ENCODE measurements at regions not wholly inside any gene's neighbourhood (a gene's known extent, or its start where the extent isn't known, plus 50 kb on each side); places are given as distances from the start of the nearest gene placed in this dataset.
A peak's percentile ranks its signal among the peaks of the same experiment; 100 is the strongest.
"Not testable (repeated sequence)": the region's sequence is repeated elsewhere in the genome, so short reads cannot be mapped to it uniquely, and the experiment has no call there.

DNA sequence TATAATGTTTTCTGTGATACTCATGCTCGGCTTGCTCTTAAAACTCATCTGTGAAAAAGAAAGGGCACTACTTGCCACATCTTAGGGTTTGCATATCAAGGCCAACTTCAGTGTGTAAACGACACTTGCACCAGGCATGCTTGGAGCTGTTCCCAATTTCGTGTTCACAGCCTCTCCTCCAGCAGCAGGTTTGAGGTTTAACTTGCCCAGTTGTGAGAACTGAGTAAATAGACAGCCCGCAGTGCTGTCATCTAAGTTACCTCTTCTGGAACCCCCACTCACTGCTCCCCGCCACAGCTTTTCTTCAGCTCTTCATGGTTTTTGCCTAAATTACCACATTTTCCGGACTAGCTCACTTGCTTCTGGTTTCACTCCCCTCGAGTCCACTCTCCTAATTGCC is 595.4 kb downstream of the TTLL7 start:
- H3K27ac ChIP-seq (ENCODE audit: low read length); H3K4me1 ChIP-seq (ENCODE audit: control insufficient read depth, insufficient read depth, low read length); DNase-seq; H3K4me3 ChIP-seq (ENCODE audit: low read length); H3K27me3 ChIP-seq (ENCODE audit: control insufficient read depth, insufficient read depth, low read length); H3K9me3 ChIP-seq (ENCODE audit: control insufficient read depth, low read depth, low read length); H3K36me3 ChIP-seq (ENCODE audit: control insufficient read depth, insufficient read depth, low read length): not testable (repeated sequence)
- WGBS (ENCODE audit: insufficient coverage, low lambda C conversion rate), result no CpG with 5 or more reads among the region's 7 CpGs

GRCh38 chr1:83401146-83401545 is 597.8 kb downstream of the TTLL7 start:
- H3K27me3 ChIP-seq (ENCODE audit: control insufficient read depth, insufficient read depth, low read length); DNase-seq; H3K4me3 ChIP-seq (ENCODE audit: low read length); H3K36me3 ChIP-seq (ENCODE audit: control insufficient read depth, insufficient read depth, low read length); H3K27ac ChIP-seq (ENCODE audit: low read length); H3K9me3 ChIP-seq (ENCODE audit: control insufficient read depth, low read depth, low read length); H3K4me1 ChIP-seq (ENCODE audit: control insufficient read depth, insufficient read depth, low read length): not testable (repeated sequence)
- WGBS (ENCODE audit: insufficient coverage, low lambda C conversion rate), result no CpG with 5 or more reads among the region's 1 CpG

GRCh38 chr1:83400173-83400572 is 598.8 kb downstream of the TTLL7 start:
- H3K4me1 ChIP-seq (ENCODE audit: control insufficient read depth, insufficient read depth, low read length); H3K9me3 ChIP-seq (ENCODE audit: control insufficient read depth, low read depth, low read length); DNase-seq; H3K36me3 ChIP-seq (ENCODE audit: control insufficient read depth, insufficient read depth, low read length); H3K4me3 ChIP-seq (ENCODE audit: low read length); H3K27me3 ChIP-seq (ENCODE audit: control insufficient read depth, insufficient read depth, low read length); H3K27ac ChIP-seq (ENCODE audit: low read length): not testable (repeated sequence)

DNA sequence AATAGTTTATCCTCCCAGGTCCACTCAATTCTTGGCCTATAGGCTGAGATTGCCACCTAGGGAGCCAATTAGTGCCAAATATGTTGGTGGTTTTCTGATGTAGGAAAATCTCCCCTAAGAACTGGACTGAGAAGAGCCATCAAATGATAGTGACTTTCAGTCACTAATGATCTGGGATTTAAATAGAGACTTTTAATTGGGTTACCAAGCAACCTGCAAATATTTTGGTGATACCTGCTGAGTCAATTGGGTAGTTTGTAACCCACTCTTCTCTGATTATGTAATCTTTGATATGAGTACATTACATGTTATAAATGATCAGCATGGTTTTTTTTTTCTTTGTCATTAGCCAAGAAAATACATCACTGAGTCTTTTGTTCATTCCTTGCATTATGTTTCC is 600.8 kb downstream of the TTLL7 start:
- H3K4me1 ChIP-seq (ENCODE audit: control insufficient read depth, insufficient read depth, low read length); H3K36me3 ChIP-seq (ENCODE audit: control insufficient read depth, insufficient read depth, low read length); H3K27ac ChIP-seq (ENCODE audit: low read length); DNase-seq; H3K9me3 ChIP-seq (ENCODE audit: control insufficient read depth, low read depth, low read length); H3K27me3 ChIP-seq (ENCODE audit: control insufficient read depth, insufficient read depth, low read length); H3K4me3 ChIP-seq (ENCODE audit: low read length): not testable (repeated sequence)

- not testable (repeated sequence) for H3K4me3 ChIP-seq (ENCODE audit: low read length)
- no CpG with 5 or more reads among the region's 5 CpGs for WGBS (ENCODE audit: insufficient coverage, low lambda C conversion rate)
Measured at GRCh38 chr1:83395130-83395529, 603.8 kb downstream of the TTLL7 start.

DNA sequence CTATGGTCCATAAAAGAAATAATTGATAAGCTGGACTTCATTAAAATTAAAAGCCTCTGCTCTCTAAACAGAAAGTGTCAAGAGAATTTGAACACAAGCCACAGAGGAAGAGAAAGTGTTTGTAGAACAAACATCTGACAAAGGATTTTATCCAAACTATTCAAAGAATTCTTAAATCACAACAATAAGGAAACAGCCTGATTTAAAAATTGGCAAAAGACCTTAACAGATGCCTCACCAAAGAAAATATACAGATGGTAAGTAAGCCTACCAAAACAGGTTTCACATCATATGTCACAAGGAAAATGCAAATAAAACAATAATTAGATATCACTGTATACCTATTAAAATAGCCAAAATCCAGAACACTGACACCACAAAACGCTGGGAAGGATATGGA is 612.0 kb downstream of the TTLL7 start:
- H3K4me1 ChIP-seq (ENCODE audit: control insufficient read depth, insufficient read depth, low read length); DNase-seq; H3K27me3 ChIP-seq (ENCODE audit: control insufficient read depth, insufficient read depth, low read length); H3K4me3 ChIP-seq (ENCODE audit: low read length); H3K27ac ChIP-seq (ENCODE audit: low read length); H3K36me3 ChIP-seq (ENCODE audit: control insufficient read depth, insufficient read depth, low read length); H3K9me3 ChIP-seq (ENCODE audit: control insufficient read depth, low read depth, low read length): not testable (repeated sequence)
- WGBS (ENCODE audit: insufficient coverage, low lambda C conversion rate), result no CpG with 5 or more reads among the region's 1 CpG

More at GRCh38 chr1:83395130-83395529, 603.8 kb downstream of the TTLL7 start:
- not testable (repeated sequence) for H3K4me1 ChIP-seq (ENCODE audit: control insufficient read depth, insufficient read depth, low read length); H3K9me3 ChIP-seq (ENCODE audit: control insufficient read depth, low read depth, low read length); H3K27ac ChIP-seq (ENCODE audit: low read length); H3K27me3 ChIP-seq (ENCODE audit: control insufficient read depth, insufficient read depth, low read length); H3K36me3 ChIP-seq (ENCODE audit: control insufficient read depth, insufficient read depth, low read length)
- peak in 1 of 2 donors; percentile 2 for DNase-seq

GRCh38 chr1:83383107-83383506 is 615.8 kb downstream of the TTLL7 start:
- H3K27ac ChIP-seq (ENCODE audit: low read length), result peak overlapping the region; percentile 3
- H3K9me3 ChIP-seq (ENCODE audit: control insufficient read depth, low read depth, low read length); H3K27me3 ChIP-seq (ENCODE audit: control insufficient read depth, insufficient read depth, low read length); H3K4me3 ChIP-seq (ENCODE audit: low read length); H3K36me3 ChIP-seq (ENCODE audit: control insufficient read depth, insufficient read depth, low read length); H3K4me1 ChIP-seq (ENCODE audit: control insufficient read depth, insufficient read depth, low read length): not testable (repeated sequence)
- peak in 1 of 2 donors; percentile 1 for DNase-seq
- no CpG with 5 or more reads among the region's 2 CpGs for WGBS (ENCODE audit: insufficient coverage, low lambda C conversion rate)

GRCh38 chr1:83373018-83373417 is 625.9 kb downstream of the TTLL7 start:
- not testable (repeated sequence) for DNase-seq; H3K36me3 ChIP-seq (ENCODE audit: control insufficient read depth, insufficient read depth, low read length); H3K27me3 ChIP-seq (ENCODE audit: control insufficient read depth, insufficient read depth, low read length); H3K4me3 ChIP-seq (ENCODE audit: low read length); H3K9me3 ChIP-seq (ENCODE audit: control insufficient read depth, low read depth, low read length); H3K4me1 ChIP-seq (ENCODE audit: control insufficient read depth, insufficient read depth, low read length); H3K27ac ChIP-seq (ENCODE audit: low read length)
- WGBS (ENCODE audit: insufficient coverage, low lambda C conversion rate), result no CpG with 5 or more reads among the region's 1 CpG

- not testable (repeated sequence) for DNase-seq; H3K36me3 ChIP-seq (ENCODE audit: control insufficient read depth, insufficient read depth, low read length); H3K4me3 ChIP-seq (ENCODE audit: low read length); H3K4me1 ChIP-seq (ENCODE audit: control insufficient read depth, insufficient read depth, low read length); H3K9me3 ChIP-seq (ENCODE audit: control insufficient read depth, low read depth, low read length); H3K27me3 ChIP-seq (ENCODE audit: control insufficient read depth, insufficient read depth, low read length); H3K27ac ChIP-seq (ENCODE audit: low read length)
- WGBS (ENCODE audit: insufficient coverage, low lambda C conversion rate), result no CpG with 5 or more reads among the region's 3 CpGs
Measured at GRCh38 chr1:83369853-83370252, 629.1 kb downstream of the TTLL7 start.

DNA sequence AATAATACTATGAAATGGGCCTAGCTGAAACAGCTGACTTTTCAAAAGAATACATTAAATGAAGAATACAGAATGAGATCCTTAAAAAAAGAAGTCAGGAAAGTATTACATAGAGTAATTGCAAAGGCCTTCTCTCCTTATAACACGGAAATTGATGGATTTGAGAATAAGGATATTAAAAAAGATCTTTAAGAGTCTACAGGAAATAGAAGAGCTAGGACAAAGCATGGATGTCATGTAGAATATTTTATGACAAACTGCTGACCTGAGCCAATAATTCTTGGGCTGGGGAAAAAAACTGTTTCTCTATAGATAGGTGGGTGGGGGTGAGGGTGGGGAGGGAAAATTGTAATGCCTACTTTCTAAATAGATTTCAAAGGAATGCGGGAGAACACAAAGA is 633.6 kb downstream of the TTLL7 start:
- not testable (repeated sequence) for H3K4me3 ChIP-seq (ENCODE audit: low read length); H3K9me3 ChIP-seq (ENCODE audit: control insufficient read depth, low read depth, low read length); H3K27ac ChIP-seq (ENCODE audit: low read length); DNase-seq; H3K36me3 ChIP-seq (ENCODE audit: control insufficient read depth, insufficient read depth, low read length); H3K27me3 ChIP-seq (ENCODE audit: control insufficient read depth, insufficient read depth, low read length); H3K4me1 ChIP-seq (ENCODE audit: control insufficient read depth, insufficient read depth, low read length)
- WGBS (ENCODE audit: insufficient coverage, low lambda C conversion rate), result 80% methylated on average over 1 of the region's 2 CpGs

GRCh38 chr1:83345375-83345774 is 653.6 kb downstream of the TTLL7 start:
- WGBS (ENCODE audit: insufficient coverage, low lambda C conversion rate), result no CpG with 5 or more reads among the region's 3 CpGs
- H3K4me1 ChIP-seq (ENCODE audit: control insufficient read depth, insufficient read depth, low read length); H3K4me3 ChIP-seq (ENCODE audit: low read length): not testable (repeated sequence)

GRCh38 chr1:83343767-83344166 is 655.2 kb downstream of the TTLL7 start:
- WGBS (ENCODE audit: insufficient coverage, low lambda C conversion rate), result no CpG with 5 or more reads among the region's 6 CpGs
- not testable (repeated sequence) for DNase-seq; H3K36me3 ChIP-seq (ENCODE audit: control insufficient read depth, insufficient read depth, low read length); H3K9me3 ChIP-seq (ENCODE audit: control insufficient read depth, low read depth, low read length); H3K27ac ChIP-seq (ENCODE audit: low read length); H3K4me1 ChIP-seq (ENCODE audit: control insufficient read depth, insufficient read depth, low read length); H3K27me3 ChIP-seq (ENCODE audit: control insufficient read depth, insufficient read depth, low read length); H3K4me3 ChIP-seq (ENCODE audit: low read length)

More at GRCh38 chr1:83345375-83345774, 653.6 kb downstream of the TTLL7 start:
- not testable (repeated sequence) for H3K36me3 ChIP-seq (ENCODE audit: control insufficient read depth, insufficient read depth, low read length); H3K27ac ChIP-seq (ENCODE audit: low read length); DNase-seq; H3K27me3 ChIP-seq (ENCODE audit: control insufficient read depth, insufficient read depth, low read length); H3K9me3 ChIP-seq (ENCODE audit: control insufficient read depth, low read depth, low read length)
